PC-3 (cell line): ENCODE measurements at regions not wholly inside any gene's neighbourhood (a gene's known extent, or its start where the extent isn't known, plus 50 kb on each side); places are given as distances from the start of the nearest gene placed in this dataset.
A peak's percentile ranks its signal among the peaks of the same experiment; 100 is the strongest.

Experiments used
- ATAC-seq: fragments of 200-7000 bp; cut with Tn5 transposase; 2 replicates; pipeline ENCODE4 v1.9.1; 2020; ENCODE audit warnings: mild to moderate bottlenecking, moderate library complexity
- BruUV-seq: library from RNA; stranded (reverse); fragments of 400-500 nt; replicated peaks from 2 replicates; lab custom pipeline; 2021; lab: Mats Ljungman, UMichigan
- CTCF ChIA-PET: fragments of 300-600 bp; sonication (Branson Sonifier 250); formaldehyde crosslinking; loops from one replicate; lab custom pipeline; 2022; ENCODE audit warnings: antibody characterized with exemption; lab: Charles Lee
- POLR2A ChIA-PET: fragments of 300-600 bp; sonication (Branson Sonifier 250); formaldehyde crosslinking; loops from one replicate; lab custom pipeline; 2022; ENCODE audit warnings: antibody characterized with exemption; ENCODE audit not compliant: unreplicated experiment; lab: Charles Lee
- DNase-seq: peaks from one replicate; pipeline ENCODE4 v3.0.0-alpha.2; 2015
- H2AFZ ChIP-seq: fragments of 300-600 bp; sonication (generic); 2 replicates; pipeline ENCODE4 v1.6.0; 2016; ENCODE audit warnings: antibody characterized with exemption, low read length
- H3F3A ChIP-seq: fragments of 300-600 bp; sonication (generic); one replicate; pipeline ENCODE4 v1.6.0; 2017; ENCODE audit warnings: antibody characterized with exemption, low read length, control low read depth, mild to moderate bottlenecking; ENCODE audit not compliant: unreplicated experiment
- H3K27ac ChIP-seq: fragments of 300-600 bp; sonication (generic); 2 replicates; pipeline ENCODE4 v1.5.1; 2016; ENCODE audit warnings: mild to moderate bottlenecking, low read length
- H3K27me3 ChIP-seq: fragments of 300-600 bp; sonication (generic); 2 replicates; pipeline ENCODE4 v1.6.1; 2016; ENCODE audit warnings: low read length, mixed read lengths
- H3K36me3 ChIP-seq: fragments of 300-600 bp; sonication (generic); 2 replicates; pipeline ENCODE4 v1.6.1; 2016; ENCODE audit warnings: low read depth, mixed run types, low read length, mixed read lengths
- H3K4me1 ChIP-seq: fragments of 300-600 bp; sonication (generic); 2 replicates; pipeline ENCODE4 v1.5.1; 2016; ENCODE audit warnings: low read length; ENCODE audit not compliant: insufficient read depth
- H3K4me2 ChIP-seq: fragments of 300-600 bp; sonication (generic); 2 replicates; pipeline ENCODE4 v1.6.0; 2016; ENCODE audit warnings: low read length
- H3K4me3 ChIP-seq: fragments of 300-600 bp; sonication (generic); 2 replicates; pipeline ENCODE4 v1.5.1; 2016; ENCODE audit warnings: mild to moderate bottlenecking, low read length, mixed read lengths
- H3K79me2 ChIP-seq: fragments of 300-600 bp; sonication (generic); 2 replicates; pipeline ENCODE4 v1.6.1; 2017; ENCODE audit warnings: low read length, mixed read lengths
- H3K9ac ChIP-seq: fragments of 300-600 bp; sonication (generic); 2 replicates; pipeline ENCODE4 v1.6.0; 2016; ENCODE audit warnings: mild to moderate bottlenecking, low read length
- H3K9me2 ChIP-seq: fragments of 300-600 bp; sonication (generic); replicated peaks from 2 replicates; pipeline ENCODE4 v1.6.1; 2016; ENCODE audit warnings: mixed run types, low read length, mixed read lengths
- H3K9me3 ChIP-seq: fragments of 300-600 bp; sonication (generic); 2 replicates; pipeline ENCODE4 v1.6.1; 2016; ENCODE audit warnings: low read length, mixed read lengths
- H4K20me1 ChIP-seq: fragments of 300-600 bp; sonication (generic); 2 replicates; pipeline ENCODE4 v1.6.1; 2016; ENCODE audit warnings: low read length, mixed read lengths
- CTCF ChIP-seq: fragments of 300-600 bp; sonication (generic); conservative IDR thresholded peaks from 2 replicates; pipeline ENCODE4 v1.5.1; 2017; ENCODE audit warnings: antibody characterized with exemption, low read depth, mild to moderate bottlenecking, low read length
- EZH2 ChIP-seq: fragments of 300-600 bp; sonication (generic); IDR thresholded peaks from one replicate; pipeline ENCODE4 v1.6.1; 2017; ENCODE audit warnings: antibody characterized with exemption, mild to moderate bottlenecking, low read length; ENCODE audit not compliant: unreplicated experiment
- EZH2phosphoT487 ChIP-seq: fragments of 300-600 bp; sonication (generic); IDR thresholded peaks from 2 replicates; pipeline ENCODE4 v1.6.1; 2018; ENCODE audit warnings: mild to moderate bottlenecking, antibody characterized with exemption, low read length, borderline replicate concordance
- intact Hi-C: fragments of 100-400 bp; cut with micrococcal nuclease; formaldehyde crosslinking; loops from 2 replicates; pipeline ENCODE4 v1.9.0; 2023

- ChIA-PET POLR2A (interaction anchor here (0.6 kb wide), 2 partner anchors 94 to 467 kb away, joined by 4 to 9 read pairs; no protein-coding TSS in a partner anchor), CTCF (no interaction called here)
- no peaks in the 10 kb centered on the region for H3K36me3 ChIP-seq
- H3K9me2 ChIP-seq: no peaks in the 10 kb centered on the region
- no peaks in the 10 kb centered on the region for H3F3A ChIP-seq
- H3K9ac ChIP-seq: no peak overlapping the region
- no peak overlapping the region for H3K4me2 ChIP-seq
- no peaks in the 10 kb centered on the region for H3K79me2 ChIP-seq
- H4K20me1 ChIP-seq: no peaks in the 10 kb centered on the region
- H3K4me1 ChIP-seq: peaks cover 7% of the 10 kb centered on the region; the same call in 1 of the 2 replicates
- no peaks in the 10 kb centered on the region for H3K27me3 ChIP-seq
- H2AFZ ChIP-seq: no peak overlapping the region
- DNase-seq (no peak), ATAC-seq (no peak)
- no peak overlapping the region for H3K27ac ChIP-seq
- no peaks in the 10 kb centered on the region for H3K9me3 ChIP-seq
- intact Hi-C loops: no loop called here
- TF ChIP-seq EZH2phosphoT487 (no peak), EZH2 (no peak)
- H3K4me3 ChIP-seq: no peak overlapping the region
- no TSS peak for BruUV-seq
Measured at GRCh38 chr10:33808475-33808874, 474.0 kb upstream of the NRP1 start.

- no TSS peak for BruUV-seq
- no peak overlapping the region for H3K27ac ChIP-seq
- H3K4me2 ChIP-seq: no peak overlapping the region
- no peaks in the 10 kb centered on the region for H3K9me2 ChIP-seq
- H3K4me1 ChIP-seq: peaks cover 11% of the 10 kb centered on the region; the same call in 1 of the 2 replicates
- ATAC-seq (no peak), DNase-seq (no peak)
- no peaks in the 10 kb centered on the region for H3F3A ChIP-seq
- no peaks in the 10 kb centered on the region for H3K36me3 ChIP-seq
- intact Hi-C loops: no loop called here
- H3K4me3 ChIP-seq: no peak overlapping the region
- H3K27me3 ChIP-seq: no peaks in the 10 kb centered on the region
- H3K79me2 ChIP-seq: no peaks in the 10 kb centered on the region
- TF ChIP-seq EZH2 (no peak), CTCF (0 out of 2 replicates have a peak, but pooled peaks have one; percentile 24)
- H4K20me1 ChIP-seq: no peaks in the 10 kb centered on the region
- no peak overlapping the region for H3K9ac ChIP-seq
- CTCF ChIA-PET: no interaction called here
- POLR2A ChIA-PET: interaction anchor here (0.6 kb wide), 1 partner anchor 466 kb away, joined by 4 read pairs; no protein-coding TSS in a partner anchor
- H3K9me3 ChIP-seq: no peaks in the 10 kb centered on the region
- H2AFZ ChIP-seq: no peak overlapping the region
Measured at GRCh38 chr10:33807531-33808359, 473.3 kb upstream of the NRP1 start.

- H3K9ac ChIP-seq: no peak overlapping the region
- no peak for TF ChIP-seq CTCF
- TF ChIP-seq EZH2phosphoT487: no peak
- no peak for TF ChIP-seq EZH2
- no peaks in the 10 kb centered on the region for H3K79me2 ChIP-seq
- no peak overlapping the region for H3K27ac ChIP-seq
- peaks cover 30% of the 10 kb centered on the region for H3K4me1 ChIP-seq
- no peaks in the 10 kb centered on the region for H3K9me2 ChIP-seq
- no peak overlapping the region for H2AFZ ChIP-seq
- BruUV-seq: no TSS peak
- H3K36me3 ChIP-seq: no peaks in the 10 kb centered on the region
- no peaks in the 10 kb centered on the region for H4K20me1 ChIP-seq
- ChIA-PET POLR2A (no interaction called here), CTCF (no interaction called here)
- DNase-seq: no peak
- intact Hi-C loops: no loop called here
- no peaks in the 10 kb centered on the region for H3K9me3 ChIP-seq
- no peaks in the 10 kb centered on the region for H3F3A ChIP-seq
- no peak for ATAC-seq
- no peak overlapping the region for H3K4me2 ChIP-seq
- no peaks in the 10 kb centered on the region for H3K27me3 ChIP-seq
- no peak overlapping the region for H3K4me3 ChIP-seq
Measured at GRCh38 chr10:33805831-33806230, 471.4 kb upstream of the NRP1 start.
